ENCODE measurements at regions not wholly inside any gene's neighbourhood (a gene's known extent, or its start where the extent isn't known, plus 50 kb on each side); places are given as distances from the start of the nearest gene placed in this dataset.
"Not testable (repeated sequence)": the region's sequence is repeated elsewhere in the genome, so short reads cannot be mapped to it uniquely, and the experiment has no call there.

GRCh38 chr20:47440857-47441773, 60.6 kb upstream of the NCOA3 start:
- peak; percentile 55 for DNase-seq (ENCODE audit: low read depth)

GRCh38 chr20:47441774-47442150, 59.9 kb upstream of the NCOA3 start:
- DNase-seq (ENCODE audit: low read depth): no peak

- not testable (repeated sequence) for DNase-seq (ENCODE audit: low read depth)
Observed at GRCh38 chr20:47443060-47443459, 58.6 kb upstream of the NCOA3 start.

GRCh38 chr20:47444584-47444983, 57.1 kb upstream of the NCOA3 start:
- DNase-seq (ENCODE audit: low read depth): no peak

GRCh38 chr20:47445291-47445690, 56.4 kb upstream of the NCOA3 start:
- no peak for DNase-seq (ENCODE audit: low read depth)

- not testable (repeated sequence) for DNase-seq (ENCODE audit: low read depth)
Observed at GRCh38 chr20:47447350-47448296, 54.1 kb upstream of the NCOA3 start.

- DNase-seq (ENCODE audit: low read depth): no peak
Observed at GRCh38 chr20:47448429-47448828, 53.3 kb upstream of the NCOA3 start.

- no peak for DNase-seq (ENCODE audit: low read depth)
Observed at GRCh38 chr20:47451602-47451904, 50.1 kb upstream of the NCOA3 start.
